SH-SY5Y (cell line): ENCODE measurements at regions not wholly inside any gene's neighbourhood (a gene's known extent, or its start where the extent isn't known, plus 50 kb on each side); places are given as distances from the start of the nearest gene placed in this dataset.

Experiments used
- GATA2 ChIP-seq: IDR thresholded peaks from 2 replicates; pipeline ENCODE4 v1.6.1; 2011; ENCODE audit warnings: mild to moderate bottlenecking, low read depth, low read length
- GATA3 ChIP-seq: IDR thresholded peaks from 2 replicates; pipeline ENCODE4 v1.6.1; 2011; ENCODE audit warnings: low read depth, mild to moderate bottlenecking, low read length, moderate library complexity

GRCh38 chr21:29450058-29450457 is 151.3 kb downstream of the BACH1 start:
- TF ChIP-seq GATA3 (no peak), GATA2 (no peak)
